T-cell (primary cell): ENCODE measurements at regions not wholly inside any gene's neighbourhood (a gene's known extent, or its start where the extent isn't known, plus 50 kb on each side); places are given as distances from the start of the nearest gene placed in this dataset.

Experiments
- ATAC-seq, 4 experiments: fragments of 200-7000 bp in 3 of 4; fragments of 150-1000 bp in 1 of 4; cut with Tn5 transposase; replicated peaks in 1 of 4; 1 replicate in 3 of 4; 2 replicates in 1 of 4; pipeline ENCODE4 v1.10.0; 2021; ENCODE audit warnings: moderate library complexity in 3 of 4, mild to moderate bottlenecking in 2 of 4, moderate number of reproducible peaks in 1 of 4
- CTCF ChIA-PET, 2 donors: fragments of 300-600 bp; sonication (Branson Sonifier 250); formaldehyde crosslinking; loops; one replicate each; lab custom pipeline; 2022; ENCODE audit warnings: antibody characterized with exemption in 2 of 2; lab: Charles Lee
- POLR2A ChIA-PET, 2 donors: fragments of 300-600 bp; sonication (Branson Sonifier 250); formaldehyde crosslinking; loops; one replicate each; lab custom pipeline; 2022; ENCODE audit warnings: antibody characterized with exemption in 2 of 2; lab: Charles Lee
- DNase-seq, 35 experiments: peaks; one replicate each; pipeline versions ENCODE4 v3.0.0 to v3.0.0-alpha.2; 2013 to 2023
- H3K27ac ChIP-seq: one replicate; pipeline ENCODE4 v1.5.1; 2013; ENCODE audit warnings: low read length
- H3K27me3 ChIP-seq, 2 experiments: replicated peaks in 1 of 2; 1 replicate in 1 of 2; 2 replicates in 1 of 2; pipeline versions ENCODE4 v1.6.1 to v1.7.0; 2013; ENCODE audit warnings: low read length in 1 of 2, mixed read lengths in 1 of 2; ENCODE audit not compliant: control insufficient read depth in 2 of 2, insufficient read depth in 2 of 2; ENCODE audit errors: extremely low read depth in 1 of 2
- H3K36me3 ChIP-seq, 2 donors: 1 replicate in 1 of 2; 2 replicates in 1 of 2; pipeline versions ENCODE4 v1.6.1 to v1.7.0; 2013; ENCODE audit warnings: low read length in 1 of 2; ENCODE audit not compliant: control insufficient read depth in 2 of 2, insufficient read depth in 1 of 2; ENCODE audit errors: extremely low read depth in 1 of 2
- H3K4me1 ChIP-seq, 2 experiments: 1 replicate in 1 of 2; 2 replicates in 1 of 2; pipeline versions ENCODE4 v1.6.1 to v1.7.0; 2013; ENCODE audit warnings: low read length in 2 of 2, mixed read lengths in 1 of 2; ENCODE audit not compliant: insufficient read depth in 2 of 2, control insufficient read depth in 1 of 2; ENCODE audit errors: extremely low read depth in 1 of 2
- H3K4me3 ChIP-seq, 2 donors: 1 replicate in 1 of 2; 2 replicates in 1 of 2; pipeline versions ENCODE4 v1.5.1 to v1.7.0; 2013; ENCODE audit warnings: mild to moderate bottlenecking in 2 of 2, low read length in 1 of 2, moderate library complexity in 1 of 2; ENCODE audit not compliant: control insufficient read depth in 1 of 2; ENCODE audit errors: extremely low read depth in 1 of 2
- H3K9me3 ChIP-seq: 2 replicates; pipeline ENCODE4 v1.7.0; 2013
- H3K27ac Mint-ChIP-seq, 2 donors: one replicate each; pipeline ENCODE4 v1.8.0; 2020 to 2021; ENCODE audit warnings: mild to moderate bottlenecking in 2 of 2, mixed read lengths in 2 of 2
- H3K27me3 Mint-ChIP-seq, 2 donors: one replicate each; pipeline ENCODE4 v1.8.0; 2021 to 2022; ENCODE audit warnings: mixed read lengths in 2 of 2
- H3K36me3 Mint-ChIP-seq: one replicate; pipeline ENCODE4 v1.8.0; 2021; ENCODE audit warnings: mixed read lengths
- H3K4me1 Mint-ChIP-seq, 3 donors: one replicate each; pipeline ENCODE4 v1.8.0; 2020 to 2022; ENCODE audit warnings: mixed read lengths in 3 of 3, mild to moderate bottlenecking in 1 of 3
- H3K4me3 Mint-ChIP-seq, 3 donors: one replicate each; pipeline ENCODE4 v1.8.0; 2020 to 2022; ENCODE audit warnings: mild to moderate bottlenecking in 3 of 3, mixed read lengths in 3 of 3, moderate library complexity in 3 of 3
- H3K9me3 Mint-ChIP-seq, 3 donors: one replicate each; pipeline ENCODE4 v1.8.0; 2020 to 2022; ENCODE audit warnings: mixed read lengths in 3 of 3
- WGBS: methylation state at CpG from one replicate; pipeline ENCODE4 v1.1.5; 2013; ENCODE audit warnings: missing lambda C conversion rate; ENCODE audit not compliant: insufficient coverage; 5-methylcytosine and 5-hydroxymethylcytosine counted together

DNA sequence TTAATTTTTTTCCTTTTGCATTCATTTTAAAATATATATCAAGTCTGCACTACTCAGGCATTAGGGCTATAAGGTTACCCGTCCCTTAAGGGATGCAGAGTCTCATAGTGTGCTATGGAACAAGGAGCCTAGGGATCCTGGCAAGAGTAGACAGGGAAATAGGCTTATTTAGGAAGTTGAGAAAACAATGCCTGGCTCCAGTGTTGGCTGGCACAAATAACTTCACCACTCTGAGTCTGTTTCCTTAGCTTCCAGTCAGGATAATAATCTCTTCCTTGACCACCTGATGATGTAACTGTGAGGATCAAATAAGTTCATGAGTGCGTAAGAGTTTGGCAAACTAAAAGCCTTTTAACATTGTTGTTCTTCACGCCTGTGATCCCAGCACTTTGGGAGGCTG lies 540.8 kb upstream of the IL12A start:
- H3K9me3 Mint-ChIP-seq = peaks cover 6 to 17% (median 7%) of the 10 kb centered on the region in 3 donors
- ChIA-PET POLR2A (no interaction called here), CTCF (no interaction called here)
- H3K9me3 ChIP-seq = no peaks in the 10 kb centered on the region
- no peak overlapping the region for H3K27ac Mint-ChIP-seq
- no peak for DNase-seq
- ATAC-seq = no peak
- no peaks in the 10 kb centered on the region for H3K36me3 Mint-ChIP-seq
- H3K4me1 Mint-ChIP-seq = no peaks in the 10 kb centered on the region
- no peak overlapping the region for H3K4me3 Mint-ChIP-seq
- no peaks in the 10 kb centered on the region for H3K27me3 ChIP-seq
- no peak overlapping the region for H3K27ac ChIP-seq
- no peaks in the 10 kb centered on the region for H3K27me3 Mint-ChIP-seq
- H3K4me1 ChIP-seq = no peaks in the 10 kb centered on the region
- no peak overlapping the region for H3K4me3 ChIP-seq
- no peaks in the 10 kb centered on the region for H3K36me3 ChIP-seq
- WGBS = 60% methylated on average over 1 of the region's 3 CpGs

DNA sequence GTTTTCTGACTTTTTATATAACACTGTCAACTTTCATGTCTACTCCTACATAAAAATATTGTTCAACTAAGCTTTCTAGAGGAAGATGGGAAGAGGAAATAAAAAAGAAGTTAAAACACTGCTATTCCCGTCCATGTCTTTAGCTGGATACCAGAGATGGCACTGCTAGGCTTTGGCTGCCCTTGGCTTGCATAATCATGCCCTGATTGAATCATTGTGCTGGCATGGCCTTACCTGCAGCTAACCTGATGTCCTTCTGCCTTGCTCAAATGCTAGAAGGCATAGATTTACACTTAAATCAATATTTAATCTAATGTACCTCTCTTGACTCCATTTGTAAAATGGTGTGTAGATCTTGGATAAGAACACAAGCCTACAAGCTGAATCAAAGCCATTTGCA lies 539.7 kb upstream of the IL12A start:
- Mint-ChIP-seq H3K27me3 (no peaks in the 10 kb centered on the region), H3K27ac (no peak overlapping the region), H3K9me3 (peaks cover 4 to 15% (median 7%) of the 10 kb centered on the region in 3 donors), H3K36me3 (no peaks in the 10 kb centered on the region), H3K4me1 (no peaks in the 10 kb centered on the region), H3K4me3 (no peak overlapping the region)
- H3K9me3 ChIP-seq = no peaks in the 10 kb centered on the region
- ChIA-PET CTCF (no interaction called here), POLR2A (no interaction called here)
- H3K4me3 ChIP-seq = no peak overlapping the region
- no peak overlapping the region for H3K27ac ChIP-seq
- H3K4me1 ChIP-seq = no peaks in the 10 kb centered on the region
- no peak for DNase-seq
- no peak for ATAC-seq
- H3K27me3 ChIP-seq = no peaks in the 10 kb centered on the region
- H3K36me3 ChIP-seq = no peaks in the 10 kb centered on the region
- WGBS = 38% methylated on average over 1 of the region's 1 CpG

- ATAC-seq (no peak), DNase-seq (no peak)
- H3K4me1 Mint-ChIP-seq = no peaks in the 10 kb centered on the region
- no peaks in the 10 kb centered on the region for H3K27me3 ChIP-seq
- POLR2A ChIA-PET = no interaction called here
- no peaks in the 10 kb centered on the region for H3K36me3 ChIP-seq
- H3K4me3 Mint-ChIP-seq = no peak overlapping the region
- H3K27ac ChIP-seq = no peak overlapping the region
- no peaks in the 10 kb centered on the region for H3K36me3 Mint-ChIP-seq
- H3K4me1 ChIP-seq = no peaks in the 10 kb centered on the region
- H3K4me3 ChIP-seq = no peak overlapping the region
- H3K9me3 Mint-ChIP-seq = peaks cover 0 to 11% (median 6%) of the 10 kb centered on the region in 3 donors
- no peak overlapping the region for H3K27ac Mint-ChIP-seq
- no peaks in the 10 kb centered on the region for H3K27me3 Mint-ChIP-seq
- CTCF ChIA-PET = no interaction called here
- H3K9me3 ChIP-seq = no peaks in the 10 kb centered on the region
- no CpG with 5 or more reads among the region's 3 CpGs for WGBS
These were observed 537.6 kb upstream of the IL12A start for GRCh38 chr3:159451067-159451466.

GRCh38 chr3:159451482-159451881 lies 537.2 kb upstream of the IL12A start:
- Mint-ChIP-seq H3K4me3 (no peak overlapping the region), H3K27me3 (no peaks in the 10 kb centered on the region), H3K9me3 (peaks cover 0 to 11% (median 3%) of the 10 kb centered on the region in 3 donors), H3K36me3 (no peaks in the 10 kb centered on the region), H3K27ac (no peak overlapping the region), H3K4me1 (no peaks in the 10 kb centered on the region)
- Histone ChIP-seq H3K36me3 (no peaks in the 10 kb centered on the region), H3K27me3 (no peaks in the 10 kb centered on the region), H3K4me3 (no peak overlapping the region), H3K4me1 (no peaks in the 10 kb centered on the region), H3K27ac (no peak overlapping the region), H3K9me3 (no peaks in the 10 kb centered on the region)
- ChIA-PET POLR2A (no interaction called here), CTCF (no interaction called here)
- ATAC-seq (no peak), DNase-seq (no peak)
- WGBS = 67% methylated on average over 1 of the region's 1 CpG

GRCh38 chr3:159453036-159453435 lies 535.6 kb upstream of the IL12A start:
- Histone ChIP-seq H3K4me3 (no peak overlapping the region), H3K27me3 (no peaks in the 10 kb centered on the region), H3K27ac (no peak overlapping the region), H3K9me3 (no peaks in the 10 kb centered on the region), H3K36me3 (no peaks in the 10 kb centered on the region), H3K4me1 (no peaks in the 10 kb centered on the region)
- H3K9me3 Mint-ChIP-seq = peaks cover 0 to 11% (median 3%) of the 10 kb centered on the region in 3 donors
- H3K27ac Mint-ChIP-seq = no peak overlapping the region
- H3K36me3 Mint-ChIP-seq = no peaks in the 10 kb centered on the region
- ATAC-seq (no peak), DNase-seq (no peak)
- H3K4me1 Mint-ChIP-seq = no peaks in the 10 kb centered on the region
- CTCF ChIA-PET = no interaction called here
- no peaks in the 10 kb centered on the region for H3K27me3 Mint-ChIP-seq
- no peak overlapping the region for H3K4me3 Mint-ChIP-seq
- WGBS = 89% methylated on average over 5 of the region's 5 CpGs
- POLR2A ChIA-PET = no interaction called here

DNA sequence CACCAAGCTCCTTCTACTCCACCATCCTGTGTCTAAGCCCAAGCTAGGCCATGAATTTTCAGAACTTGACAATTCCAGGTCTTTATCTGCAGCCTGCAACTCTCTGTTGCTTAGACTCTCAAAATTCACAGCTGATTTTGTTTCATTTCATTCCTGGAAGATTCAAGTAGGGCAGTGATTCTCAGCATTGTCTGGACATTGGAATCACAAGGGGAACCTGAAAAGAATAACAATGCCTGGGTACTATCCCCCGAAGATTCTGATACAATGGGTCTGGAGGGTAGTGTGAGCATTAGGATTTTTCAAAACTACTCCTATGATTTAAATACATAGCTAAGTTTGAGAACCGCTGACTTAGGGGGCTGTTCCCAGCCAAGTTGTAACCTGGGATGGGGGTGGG lies 534.7 kb upstream of the IL12A start:
- Mint-ChIP-seq H3K4me1 (no peaks in the 10 kb centered on the region), H3K4me3 (no peak overlapping the region), H3K9me3 (peaks cover 0 to 5% (median 3%) of the 10 kb centered on the region in 3 donors), H3K27ac (no peak overlapping the region), H3K27me3 (no peaks in the 10 kb centered on the region), H3K36me3 (no peaks in the 10 kb centered on the region)
- no peaks in the 10 kb centered on the region for H3K9me3 ChIP-seq
- no peak overlapping the region for H3K27ac ChIP-seq
- H3K27me3 ChIP-seq = no peaks in the 10 kb centered on the region
- ChIA-PET CTCF (no interaction called here), POLR2A (no interaction called here)
- WGBS = no CpG with 5 or more reads among the region's 2 CpGs
- H3K4me1 ChIP-seq = no peaks in the 10 kb centered on the region
- ATAC-seq (no peak), DNase-seq (no peak)
- no peak overlapping the region for H3K4me3 ChIP-seq
- H3K36me3 ChIP-seq = no peaks in the 10 kb centered on the region

GRCh38 chr3:159455741-159456181 lies 532.9 kb upstream of the IL12A start:
- Histone ChIP-seq H3K36me3 (no peaks in the 10 kb centered on the region), H3K9me3 (no peaks in the 10 kb centered on the region), H3K27ac (no peak overlapping the region), H3K4me3 (no peak overlapping the region), H3K27me3 (no peaks in the 10 kb centered on the region), H3K4me1 (no peaks in the 10 kb centered on the region)
- ATAC-seq = no peak
- no peaks in the 10 kb centered on the region for H3K36me3 Mint-ChIP-seq
- POLR2A ChIA-PET = no interaction called here
- H3K27ac Mint-ChIP-seq = no peak overlapping the region
- CTCF ChIA-PET = no interaction called here
- WGBS = 83% methylated on average over 1 of the region's 5 CpGs
- no peaks in the 10 kb centered on the region for H3K4me1 Mint-ChIP-seq
- H3K4me3 Mint-ChIP-seq = no peak overlapping the region
- H3K27me3 Mint-ChIP-seq = no peaks in the 10 kb centered on the region
- DNase-seq = no peak
- peaks cover 0 to 3% (median 2%) of the 10 kb centered on the region in 3 donors for H3K9me3 Mint-ChIP-seq
